ENCODE measurements at regions not wholly inside any gene's neighbourhood (a gene's known extent, or its start where the extent isn't known, plus 50 kb on each side); places are given as distances from the start of the nearest gene placed in this dataset.

- BruUV-seq (replicated peaks): no TSS peak
- Histone ChIP-seq H3K36me3 (ENCODE audit: control insufficient read depth, insufficient read depth, low read length) (no peaks in the 10 kb centered on the region), H3K4me1 (ENCODE audit: control insufficient read depth, insufficient read depth, low read length) (no peaks in the 10 kb centered on the region), H3K27me3 (ENCODE audit: control insufficient read depth, insufficient read depth, low read length) (no peaks in the 10 kb centered on the region), H3K9me3 (ENCODE audit: control insufficient read depth, insufficient read depth, low read depth, low read length) (no peaks in the 10 kb centered on the region), H3K4me3 (ENCODE audit: low read depth in 2 of 2, low read length in 2 of 2) (no peak overlapping the region), H3K27ac (ENCODE audit: low read length) (no peak overlapping the region)
- TF ChIP-seq POLR2AphosphoS5 (IDR thresholded peaks at IDR 0.05; ENCODE audit: low read depth, low read length): no peak
- TF ChIP-seq CTCF (IDR thresholded peaks at IDR 0.05): no peak
- no peak for TF ChIP-seq REST (IDR thresholded peaks at IDR 0.05; ENCODE audit: insufficient read depth in 1 of 2, low read depth in 2 of 2, low read length in 1 of 2)
- TF ChIP-seq SIN3A (IDR thresholded peaks at IDR 0.05; ENCODE audit: borderline replicate concordance, insufficient read depth, low read depth, low read length): no peak
- no peak for TF ChIP-seq TCF7L2 (IDR thresholded peaks at IDR 0.05; ENCODE audit: low read depth, low read length)
- ATAC-seq (no peak), DNase-seq (ENCODE audit: low read depth, low spot score) (no peak)
- in situ Hi-C loops (cut with HindIII; ENCODE audit: low pct_unique_long_range_greater_than_20kb, low sequenced_read_pairs) (no loop called here), intact Hi-C loops (cut with micrococcal nuclease; ENCODE audit: unreplicated experiment) (no loop called here)
- CTCF ChIA-PET: no interaction called here
- POLR2A ChIA-PET: no interaction called here
Observed at GRCh38 chr4:160580581-160580980, 1477.7 kb downstream of the RAPGEF2 start.

GRCh38 chr4:160592258-160592657 is 1489.4 kb downstream of the RAPGEF2 start:
- DNase-seq (ENCODE audit: low read depth, low spot score) (no peak), ATAC-seq (no peak)
- Histone ChIP-seq H3K36me3 (ENCODE audit: control insufficient read depth, insufficient read depth, low read length) (no peaks in the 10 kb centered on the region), H3K27me3 (ENCODE audit: control insufficient read depth, insufficient read depth, low read length) (no peaks in the 10 kb centered on the region), H3K9me3 (ENCODE audit: control insufficient read depth, insufficient read depth, low read depth, low read length) (no peaks in the 10 kb centered on the region), H3K4me3 (ENCODE audit: low read depth in 2 of 2, low read length in 2 of 2) (no peak overlapping the region), H3K4me1 (ENCODE audit: control insufficient read depth, insufficient read depth, low read length) (no peaks in the 10 kb centered on the region), H3K27ac (ENCODE audit: low read length) (no peak overlapping the region)
- POLR2A ChIA-PET: no interaction called here
- no TSS peak for BruUV-seq (replicated peaks)
- CTCF ChIA-PET: no interaction called here
- in situ Hi-C loops (cut with HindIII; ENCODE audit: low pct_unique_long_range_greater_than_20kb, low sequenced_read_pairs): no loop called here
- TF ChIP-seq TCF7L2 (IDR thresholded peaks at IDR 0.05; ENCODE audit: low read depth, low read length) (no peak), CTCF (IDR thresholded peaks at IDR 0.05) (no peak), POLR2AphosphoS5 (IDR thresholded peaks at IDR 0.05; ENCODE audit: low read depth, low read length) (no peak)
- intact Hi-C loops (cut with micrococcal nuclease; ENCODE audit: unreplicated experiment): no loop called here

- TF ChIP-seq TCF7L2 (IDR thresholded peaks at IDR 0.05; ENCODE audit: low read depth, low read length) (no peak), POLR2AphosphoS5 (IDR thresholded peaks at IDR 0.05; ENCODE audit: low read depth, low read length) (no peak), CTCF (IDR thresholded peaks at IDR 0.05) (no peak), SIN3A (IDR thresholded peaks at IDR 0.05; ENCODE audit: borderline replicate concordance, insufficient read depth, low read depth, low read length) (no peak), REST (IDR thresholded peaks at IDR 0.05; ENCODE audit: insufficient read depth in 1 of 2, low read depth in 2 of 2, low read length in 1 of 2) (no peak)
- no peak overlapping the region for H3K4me3 ChIP-seq (ENCODE audit: low read depth in 2 of 2, low read length in 2 of 2)
- no peaks in the 10 kb centered on the region for H3K36me3 ChIP-seq (ENCODE audit: control insufficient read depth, insufficient read depth, low read length)
- H3K9me3 ChIP-seq (ENCODE audit: control insufficient read depth, insufficient read depth, low read depth, low read length): no peaks in the 10 kb centered on the region
- in situ Hi-C loops (cut with HindIII; ENCODE audit: low pct_unique_long_range_greater_than_20kb, low sequenced_read_pairs) (no loop called here), intact Hi-C loops (cut with micrococcal nuclease; ENCODE audit: unreplicated experiment) (no loop called here)
- ChIA-PET POLR2A (no interaction called here), CTCF (no interaction called here)
- H3K4me1 ChIP-seq (ENCODE audit: control insufficient read depth, insufficient read depth, low read length): no peaks in the 10 kb centered on the region
- no peak for ATAC-seq
- no peak for DNase-seq (ENCODE audit: low read depth, low spot score)
- no peaks in the 10 kb centered on the region for H3K27me3 ChIP-seq (ENCODE audit: control insufficient read depth, insufficient read depth, low read length)
- no peak overlapping the region for H3K27ac ChIP-seq (ENCODE audit: low read length)
- no TSS peak for BruUV-seq (replicated peaks)
Observed at GRCh38 chr4:160595646-160596045, 1492.8 kb downstream of the RAPGEF2 start.

Data from Panc1 (cell line).